OCI-LY1 (cell line): ENCODE measurements at regions not wholly inside any gene's neighbourhood (a gene's known extent, or its start where the extent isn't known, plus 50 kb on each side); places are given as distances from the start of the nearest gene placed in this dataset.

Experiments used
- CTCF ChIP-seq: fragments of 200-600 bp; sonication (generic), shearing (Covaris generic); IDR thresholded peaks from 2 replicates; pipeline ENCODE4 v1.5.1; 2017; ENCODE audit warnings: mild to moderate bottlenecking, antibody characterized with exemption, low read length, moderate library complexity, mixed read lengths
- EZH2 ChIP-seq: fragments of 200-600 bp; sonication (generic), shearing (Covaris generic); IDR thresholded peaks from 2 replicates; pipeline ENCODE4 v1.8.0; 2017; ENCODE audit warnings: borderline replicate concordance, mixed run types, mild to moderate bottlenecking, antibody characterized with exemption, low read length, moderate library complexity, mixed read lengths

DNA sequence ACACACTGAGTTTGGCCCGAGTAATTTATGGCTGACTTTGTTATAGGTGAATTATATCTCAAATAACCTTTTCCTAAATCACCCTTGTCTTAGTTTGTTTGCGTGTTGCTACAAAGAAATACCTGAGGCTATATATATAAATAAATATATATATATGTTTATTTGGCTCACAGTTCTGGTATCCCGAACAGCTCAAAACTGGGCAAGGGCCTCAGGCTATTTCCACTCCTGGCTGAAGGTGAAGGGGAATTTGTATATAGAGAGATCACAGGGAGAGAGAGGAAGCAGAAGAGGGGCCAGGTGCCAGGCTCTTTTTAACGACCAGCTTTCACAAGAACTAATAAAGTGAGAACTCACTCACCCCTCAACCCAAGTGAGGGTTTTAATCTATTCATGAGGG lies 159.9 kb upstream of the STARD13 start:
- TF ChIP-seq EZH2 (no peak), CTCF (no peak)
